ENCODE measurements at regions not wholly inside any gene's neighbourhood (a gene's known extent, or its start where the extent isn't known, plus 50 kb on each side); places are given as distances from the start of the nearest gene placed in this dataset.

GRCh38 chr9:74322661-74323314, 174.3 kb upstream of the RORB start:
- TF ChIP-seq POLR2AphosphoS5 (IDR thresholded peaks at IDR 0.05; ENCODE audit: low read depth), result no peak
- TF ChIP-seq, protein P1, sequence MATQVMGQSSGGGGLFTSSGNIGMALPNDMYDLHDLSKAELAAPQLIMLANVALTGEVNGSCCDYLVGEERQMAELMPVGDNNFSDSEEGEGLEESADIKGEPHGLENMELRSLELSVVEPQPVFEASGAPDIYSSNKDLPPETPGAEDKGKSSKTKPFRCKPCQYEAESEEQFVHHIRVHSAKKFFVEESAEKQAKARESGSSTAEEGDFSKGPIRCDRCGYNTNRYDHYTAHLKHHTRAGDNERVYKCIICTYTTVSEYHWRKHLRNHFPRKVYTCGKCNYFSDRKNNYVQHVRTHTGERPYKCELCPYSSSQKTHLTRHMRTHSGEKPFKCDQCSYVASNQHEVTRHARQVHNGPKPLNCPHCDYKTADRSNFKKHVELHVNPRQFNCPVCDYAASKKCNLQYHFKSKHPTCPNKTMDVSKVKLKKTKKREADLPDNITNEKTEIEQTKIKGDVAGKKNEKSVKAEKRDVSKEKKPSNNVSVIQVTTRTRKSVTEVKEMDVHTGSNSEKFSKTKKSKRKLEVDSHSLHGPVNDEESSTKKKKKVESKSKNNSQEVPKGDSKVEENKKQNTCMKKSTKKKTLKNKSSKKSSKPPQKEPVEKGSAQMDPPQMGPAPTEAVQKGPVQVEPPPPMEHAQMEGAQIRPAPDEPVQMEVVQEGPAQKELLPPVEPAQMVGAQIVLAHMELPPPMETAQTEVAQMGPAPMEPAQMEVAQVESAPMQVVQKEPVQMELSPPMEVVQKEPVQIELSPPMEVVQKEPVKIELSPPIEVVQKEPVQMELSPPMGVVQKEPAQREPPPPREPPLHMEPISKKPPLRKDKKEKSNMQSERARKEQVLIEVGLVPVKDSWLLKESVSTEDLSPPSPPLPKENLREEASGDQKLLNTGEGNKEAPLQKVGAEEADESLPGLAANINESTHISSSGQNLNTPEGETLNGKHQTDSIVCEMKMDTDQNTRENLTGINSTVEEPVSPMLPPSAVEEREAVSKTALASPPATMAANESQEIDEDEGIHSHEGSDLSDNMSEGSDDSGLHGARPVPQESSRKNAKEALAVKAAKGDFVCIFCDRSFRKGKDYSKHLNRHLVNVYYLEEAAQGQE (IDR thresholded peaks at IDR 0.05; ENCODE audit: unreplicated experiment), result no peak
- TF ChIP-seq ZNF462 (CRISPR knock-in tag; IDR thresholded peaks at IDR 0.05), result no peak
- TF ChIP-seq ZNF331 (CRISPR knock-in tag; IDR thresholded peaks at IDR 0.05; ENCODE audit: low read depth), result no peak
- no peak for TF ChIP-seq CREB1 (CRISPR knock-in tag; IDR thresholded peaks at IDR 0.05; ENCODE audit: low read depth)
- TF ChIP-seq NANOG (IDR thresholded peaks at IDR 0.05; ENCODE audit: borderline replicate concordance), result no peak
- no peak for TF ChIP-seq CTCF (conservative IDR thresholded peaks at IDR 0.05; ENCODE audit: low read depth in 2 of 2)
- no peak for TF ChIP-seq ETS1 (IDR thresholded peaks at IDR 0.05)
- no peak for TF ChIP-seq EZH2 (IDR thresholded peaks at IDR 0.05; ENCODE audit: low read depth, unreplicated experiment)
- no peak for TF ChIP-seq ZNF114 (CRISPR knock-in tag; IDR thresholded peaks at IDR 0.05)
- TF ChIP-seq STAT1 (IDR thresholded peaks at IDR 0.05; ENCODE audit: unreplicated experiment), result no peak
- no peak for TF ChIP-seq EZH2phosphoT487 (IDR thresholded peaks at IDR 0.05; ENCODE audit: unreplicated experiment)
- no peak for TF ChIP-seq JUNB (IDR thresholded peaks at IDR 0.05; ENCODE audit: unreplicated experiment)
- Mint-ChIP-seq H3K4me3 (no peak overlapping the region), H3K27me3 (ENCODE audit: insufficient read depth, low read depth, poor library complexity) (peaks cover 1% of the 10 kb centered on the region), H3K4me1 (peaks cover 7% of the 10 kb centered on the region), H3K36me3 (ENCODE audit: low read depth) (peaks cover 7% of the 10 kb centered on the region; the same call in 2 of the 3 replicates), H3K9me3 (peaks cover 7% of the 10 kb centered on the region; the same call in 2 of the 3 replicates), H3K27ac (peak overlapping the region; percentile 61)
- Histone ChIP-seq H3K36me3 (ENCODE audit: insufficient read depth) (no peaks in the 10 kb centered on the region), H3K4me1 (ENCODE audit: insufficient read depth) (peaks cover 4% of the 10 kb centered on the region; the same call in 1 of the 2 replicates), H3K4me3 (no peak overlapping the region), H3K9me2 (ENCODE audit: insufficient read depth) (peaks cover 7% of the 10 kb centered on the region; the same call in 1 of the 2 replicates), H3K27me3 (ENCODE audit: insufficient read depth) (no peaks in the 10 kb centered on the region), H3K4me2 (0 out of 2 replicates have a peak overlapping the region, but pooled peaks have one; percentile 26), H3K27ac (ENCODE audit: low read depth) (no peak overlapping the region), H2AFZ (peak overlapping the region; percentile 53), H4K20me1 (replicated peaks; ENCODE audit: insufficient read depth) (no peaks in the 10 kb centered on the region), H3F3A (replicated peaks; ENCODE audit: low read depth) (no peaks in the 10 kb centered on the region), H3K79me2 (replicated peaks; ENCODE audit: insufficient read depth) (no peaks in the 10 kb centered on the region)
- ATAC-seq (no peak), DNase-seq (ENCODE audit: low spot score) (no peak)
